GM18867 (cell line): ENCODE measurements at regions not wholly inside any gene's neighbourhood (a gene's known extent, or its start where the extent isn't known, plus 50 kb on each side); places are given as distances from the start of the nearest gene placed in this dataset.

Experiments used
- ATAC-seq: cut with Tn5 transposase; IDR thresholded peaks from one replicate; pipeline ENCODE4 v1.9.1; 2021; ENCODE audit warnings: mild to moderate bottlenecking, moderate library complexity; ENCODE audit not compliant: unreplicated experiment

GRCh38 chr18:67710639-67711038 lies 194.1 kb upstream of the DSEL start:
- no peak for ATAC-seq

GRCh38 chr18:67705748-67706147 lies 189.2 kb upstream of the DSEL start:
- no peak for ATAC-seq

GRCh38 chr18:67695684-67696083 lies 179.2 kb upstream of the DSEL start:
- ATAC-seq: no peak

- ATAC-seq: no peak
These were observed 178.3 kb upstream of the DSEL start for GRCh38 chr18:67694787-67695186.

GRCh38 chr18:67692811-67693210 lies 176.3 kb upstream of the DSEL start:
- no peak for ATAC-seq

- ATAC-seq: no peak
These were observed 166.0 kb upstream of the DSEL start for GRCh38 chr18:67682516-67682915.

- ATAC-seq: no peak
These were observed 161.0 kb upstream of the DSEL start for GRCh38 chr18:67677489-67677888.

GRCh38 chr18:67672716-67673115 lies 156.2 kb upstream of the DSEL start:
- no peak for ATAC-seq

- ATAC-seq: no peak
These were observed 155.6 kb upstream of the DSEL start for GRCh38 chr18:67672155-67672554.

GRCh38 chr18:67670024-67670543 lies 153.6 kb upstream of the DSEL start:
- ATAC-seq: no peak

- ATAC-seq: no peak
These were observed 148.7 kb upstream of the DSEL start for GRCh38 chr18:67665266-67665665.

- no peak for ATAC-seq
These were observed 146.5 kb upstream of the DSEL start for GRCh38 chr18:67662996-67663395.

- no peak for ATAC-seq
These were observed 145.0 kb upstream of the DSEL start for GRCh38 chr18:67661555-67661954.

GRCh38 chr18:67654101-67654500 lies 137.6 kb upstream of the DSEL start:
- no peak for ATAC-seq

- ATAC-seq: no peak
These were observed 135.8 kb upstream of the DSEL start for GRCh38 chr18:67652288-67652687.

GRCh38 chr18:67651438-67651837 lies 134.9 kb upstream of the DSEL start:
- no peak for ATAC-seq

GRCh38 chr18:67650686-67651385 lies 134.3 kb upstream of the DSEL start:
- ATAC-seq: no peak

GRCh38 chr18:67646890-67647289 lies 130.4 kb upstream of the DSEL start:
- ATAC-seq: no peak

- ATAC-seq: no peak
These were observed 127.7 kb upstream of the DSEL start for GRCh38 chr18:67644226-67644625.

GRCh38 chr18:67639872-67640271 lies 123.4 kb upstream of the DSEL start:
- no peak for ATAC-seq

- no peak for ATAC-seq
These were observed 120.3 kb upstream of the DSEL start for GRCh38 chr18:67636597-67637385.

GRCh38 chr18:67634631-67635338 lies 118.3 kb upstream of the DSEL start:
- ATAC-seq: no peak
